C1 segment of cervical spinal cord (tissue), 14 donors: ENCODE measurements at regions not wholly inside any gene's neighbourhood (a gene's known extent, or its start where the extent isn't known, plus 50 kb on each side); places are given as distances from the start of the nearest gene placed in this dataset.

Source experiments
- DNase-seq, 14 donors: peaks; one replicate each; lab custom pipeline; 2025; lab: John Stamatoyannopoulos, UW

- no peak for DNase-seq
Observed at GRCh38 chr1:11373895-11374747, 101.1 kb downstream of the UBIAD1 start.

GRCh38 chr1:11374748-11375110, 101.7 kb downstream of the UBIAD1 start:
- no peak for DNase-seq

GRCh38 chr1:11377001-11377583, 101.9 kb upstream of the DISP3 start:
- DNase-seq, result peak in 2 of 14 donors; percentile 9 to 84

- DNase-seq, result no peak
Observed at GRCh38 chr1:11377954-11378353, 101.0 kb upstream of the DISP3 start.

- no peak for DNase-seq
Observed at GRCh38 chr1:11379851-11380250, 99.1 kb upstream of the DISP3 start.

GRCh38 chr1:11380500-11380899, 98.5 kb upstream of the DISP3 start:
- DNase-seq, result no peak

GRCh38 chr1:11383553-11384169, 95.3 kb upstream of the DISP3 start:
- peak in 1 of 14 donors; percentile 23 for DNase-seq

- no peak for DNase-seq
Observed at GRCh38 chr1:11384170-11384554, 94.8 kb upstream of the DISP3 start.

- no peak for DNase-seq
Observed at GRCh38 chr1:11387829-11388228, 91.1 kb upstream of the DISP3 start.

GRCh38 chr1:11388617-11389016, 90.3 kb upstream of the DISP3 start:
- DNase-seq, result no peak

GRCh38 chr1:11391327-11391726, 87.6 kb upstream of the DISP3 start:
- DNase-seq, result no peak

- peak in 3 of 14 donors; percentile 4 to 84 (median 13) for DNase-seq
Observed at GRCh38 chr1:11391886-11392285, 87.1 kb upstream of the DISP3 start.

GRCh38 chr1:11394592-11395245, 84.2 kb upstream of the DISP3 start:
- no peak for DNase-seq

- no peak for DNase-seq
Observed at GRCh38 chr1:11395616-11396015, 83.3 kb upstream of the DISP3 start.

GRCh38 chr1:11397151-11397901, 81.6 kb upstream of the DISP3 start:
- DNase-seq, result peak in 1 of 14 donors; percentile 78

GRCh38 chr1:11399250-11399649, 79.7 kb upstream of the DISP3 start:
- no peak for DNase-seq

GRCh38 chr1:11400155-11400554, 78.8 kb upstream of the DISP3 start:
- DNase-seq, result no peak

- DNase-seq, result no peak
Observed at GRCh38 chr1:11400567-11400966, 78.4 kb upstream of the DISP3 start.

GRCh38 chr1:11406845-11407244, 72.1 kb upstream of the DISP3 start:
- no peak for DNase-seq

- DNase-seq, result no peak
Observed at GRCh38 chr1:11407301-11407994, 71.5 kb upstream of the DISP3 start.

- peak in 2 of 14 donors; percentile 5 to 62 for DNase-seq
Observed at GRCh38 chr1:11412141-11412540, 66.8 kb upstream of the DISP3 start.
